Choroid plexus epithelial cell (primary cell): ENCODE measurements at regions not wholly inside any gene's neighbourhood (a gene's known extent, or its start where the extent isn't known, plus 50 kb on each side); places are given as distances from the start of the nearest gene placed in this dataset.

Experiments
- DNase-seq: peaks from one replicate; pipeline ENCODE4 v3.0.0-alpha.2; 2010; ENCODE audit warnings: low read depth
- H3K4me3 ChIP-seq: 2 replicates; pipeline ENCODE4 v1.5.1; 2011; ENCODE audit warnings: low read depth, mild to moderate bottlenecking, control low read depth, low read length, moderate library complexity
- TF ChIP-seq, protein P1 (sequence below): conservative IDR thresholded peaks from 2 replicates; pipeline ENCODE4 v1.5.1; 2011; ENCODE audit warnings: low read depth, mild to moderate bottlenecking, control low read depth, inconsistent platforms, low read length, moderate library complexity

DNA sequence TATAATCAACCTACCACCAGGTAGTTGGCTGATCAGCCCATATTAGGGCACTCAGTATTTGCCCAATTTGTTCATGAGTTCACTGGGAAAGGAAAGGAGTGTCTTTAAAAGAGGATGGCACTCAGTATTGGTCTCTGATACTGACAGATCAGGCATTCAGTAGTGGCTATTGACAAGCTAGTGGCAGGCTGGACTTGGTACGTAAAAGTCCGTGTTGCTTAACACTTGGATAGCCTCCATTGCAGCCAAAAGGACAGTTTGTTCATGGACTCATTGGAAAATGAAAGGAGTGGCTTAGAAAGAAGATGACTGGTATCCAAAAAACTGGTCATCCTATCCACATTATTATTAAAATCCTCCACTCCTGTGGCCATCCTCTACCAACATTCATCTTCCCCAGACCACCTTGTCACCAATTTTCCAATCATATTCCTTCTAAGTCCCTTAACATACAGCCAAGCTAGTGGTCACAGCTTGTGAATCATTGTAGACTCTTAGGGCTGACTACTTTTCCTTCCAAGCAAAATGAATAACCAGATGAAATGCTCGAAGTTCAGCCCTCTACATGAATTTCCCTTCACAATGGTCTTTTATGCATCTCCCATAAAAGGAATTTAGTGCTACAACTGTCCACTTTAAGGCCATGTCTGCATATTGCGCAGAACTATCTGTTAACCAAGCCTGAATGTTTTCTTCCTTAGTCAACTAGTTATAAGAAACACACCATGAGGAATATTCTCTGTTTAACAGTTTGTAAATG lies 78.6 kb upstream of the MAGI2 start:
- DNase-seq: no peak
- H3K4me3 ChIP-seq: no peak overlapping the region
- TF ChIP-seq, protein P1, sequence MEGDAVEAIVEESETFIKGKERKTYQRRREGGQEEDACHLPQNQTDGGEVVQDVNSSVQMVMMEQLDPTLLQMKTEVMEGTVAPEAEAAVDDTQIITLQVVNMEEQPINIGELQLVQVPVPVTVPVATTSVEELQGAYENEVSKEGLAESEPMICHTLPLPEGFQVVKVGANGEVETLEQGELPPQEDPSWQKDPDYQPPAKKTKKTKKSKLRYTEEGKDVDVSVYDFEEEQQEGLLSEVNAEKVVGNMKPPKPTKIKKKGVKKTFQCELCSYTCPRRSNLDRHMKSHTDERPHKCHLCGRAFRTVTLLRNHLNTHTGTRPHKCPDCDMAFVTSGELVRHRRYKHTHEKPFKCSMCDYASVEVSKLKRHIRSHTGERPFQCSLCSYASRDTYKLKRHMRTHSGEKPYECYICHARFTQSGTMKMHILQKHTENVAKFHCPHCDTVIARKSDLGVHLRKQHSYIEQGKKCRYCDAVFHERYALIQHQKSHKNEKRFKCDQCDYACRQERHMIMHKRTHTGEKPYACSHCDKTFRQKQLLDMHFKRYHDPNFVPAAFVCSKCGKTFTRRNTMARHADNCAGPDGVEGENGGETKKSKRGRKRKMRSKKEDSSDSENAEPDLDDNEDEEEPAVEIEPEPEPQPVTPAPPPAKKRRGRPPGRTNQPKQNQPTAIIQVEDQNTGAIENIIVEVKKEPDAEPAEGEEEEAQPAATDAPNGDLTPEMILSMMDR: no peak

DNA sequence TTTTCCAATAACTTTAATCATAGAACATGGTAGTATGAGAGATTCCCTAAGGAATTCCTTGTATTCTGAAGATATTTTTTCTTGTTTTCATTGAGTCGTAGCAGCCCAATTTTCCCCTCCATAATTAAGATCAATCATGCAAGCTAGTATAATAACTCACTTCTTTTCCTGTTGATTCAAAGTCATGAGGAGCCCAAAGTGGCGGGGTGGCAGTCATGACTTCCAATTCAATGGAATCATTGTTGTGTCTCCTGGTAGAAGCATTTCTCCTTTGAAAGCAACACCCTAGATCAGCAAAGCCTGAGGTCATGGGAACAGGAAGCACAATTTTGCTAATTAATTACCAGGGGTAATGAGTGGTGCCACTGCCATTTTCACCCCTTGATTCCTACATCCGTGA lies 77.6 kb upstream of the MAGI2 start:
- H3K4me3 ChIP-seq: no peak overlapping the region
- TF ChIP-seq, protein P1: no peak
- no peak for DNase-seq

DNA sequence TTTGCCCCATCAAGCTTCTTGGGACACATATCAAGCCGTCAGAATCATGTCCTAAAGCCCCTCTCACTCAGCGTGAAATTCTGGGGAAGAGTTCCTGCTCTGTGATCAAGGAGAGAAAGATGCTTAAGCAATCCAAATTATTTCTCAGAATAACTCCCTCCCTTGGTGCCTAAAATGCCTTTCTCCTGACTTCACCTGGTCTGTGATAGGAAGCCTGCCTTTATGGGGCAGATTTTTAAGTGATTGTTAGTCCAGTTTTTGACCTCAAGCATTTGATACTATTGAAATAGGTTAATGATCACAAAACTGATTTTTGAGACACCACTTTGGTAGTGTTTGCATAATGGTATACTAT lies 76.4 kb upstream of the MAGI2 start:
- DNase-seq: peak; percentile 47
- H3K4me3 ChIP-seq: no peak overlapping the region
- TF ChIP-seq, protein P1: no peak

DNA sequence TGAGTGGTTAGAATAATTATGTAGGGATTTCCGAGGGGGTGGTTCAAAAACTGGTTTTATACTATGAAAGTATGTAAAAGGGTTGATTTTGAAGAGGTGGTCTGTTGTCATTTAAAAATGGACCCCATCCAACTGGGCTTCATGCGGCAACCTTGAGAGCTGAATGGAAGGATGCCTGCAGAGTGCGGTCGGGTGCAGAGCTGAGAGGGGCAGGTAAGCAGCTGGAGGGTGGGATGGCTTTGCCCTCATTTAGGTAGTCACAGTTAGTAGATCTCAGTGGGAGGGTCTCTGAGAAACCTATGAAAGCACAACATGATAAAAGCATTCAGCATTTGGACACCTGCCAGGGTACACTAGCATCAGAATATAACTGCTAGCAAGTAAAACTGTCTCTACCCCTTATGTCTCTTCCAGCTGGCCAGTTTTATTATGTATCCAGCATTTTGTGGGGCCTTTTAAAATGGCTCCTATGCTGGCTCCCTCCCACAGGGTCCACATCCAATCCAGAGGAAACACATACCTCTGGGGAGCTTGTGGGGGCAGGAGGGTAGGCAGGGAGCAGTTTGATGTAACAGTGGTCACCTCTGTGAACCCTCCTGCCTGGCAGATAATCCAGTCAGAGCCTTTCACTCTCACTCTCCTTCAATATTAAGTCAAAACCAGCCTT lies 75.9 kb upstream of the MAGI2 start:
- TF ChIP-seq, protein P1: no peak
- H3K4me3 ChIP-seq: no peak overlapping the region
- DNase-seq: peak; percentile 61

DNA sequence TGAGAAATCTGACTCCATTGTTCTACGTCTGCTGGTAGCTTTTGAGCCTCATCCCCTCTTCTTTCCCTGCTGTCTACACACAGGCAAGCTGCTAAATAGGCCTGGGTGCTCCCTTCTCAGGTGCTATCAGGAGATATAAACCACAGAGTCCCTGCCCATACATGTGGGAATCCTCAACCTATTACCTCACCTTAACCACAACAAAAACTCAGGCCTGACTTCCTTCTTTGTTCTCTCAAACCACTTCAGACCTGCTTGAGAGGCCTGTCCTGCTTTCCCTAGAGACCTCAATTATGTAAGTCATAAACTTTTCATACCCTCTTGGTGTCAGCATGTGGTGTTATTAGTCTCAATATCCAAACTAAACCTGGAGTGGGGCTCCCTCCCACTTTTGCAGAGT lies 75.0 kb upstream of the MAGI2 start:
- H3K4me3 ChIP-seq: no peak overlapping the region
- TF ChIP-seq, protein P1: no peak
- DNase-seq: no peak

DNA sequence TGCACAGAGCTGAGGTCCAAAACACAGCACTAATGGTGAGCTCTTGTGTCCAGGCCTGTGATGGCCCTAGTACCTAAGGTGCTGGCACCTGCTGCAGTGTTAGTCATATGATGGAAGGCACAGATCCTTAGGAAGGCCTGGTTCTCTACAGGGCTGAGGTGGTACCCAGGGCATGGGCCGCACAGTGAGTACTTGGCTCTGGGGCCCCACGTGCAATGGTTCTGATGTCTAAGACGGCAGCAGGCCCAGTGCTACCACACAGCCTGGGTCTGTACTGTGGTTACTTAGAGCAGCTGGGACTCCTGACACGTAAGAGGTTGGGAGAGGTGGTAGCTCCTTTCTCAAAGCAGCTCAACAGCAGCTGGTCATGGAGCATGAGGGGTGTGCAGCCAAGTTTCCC lies 70.6 kb upstream of the MAGI2 start:
- DNase-seq: no peak
- TF ChIP-seq, protein P1: no peak
- no peak overlapping the region for H3K4me3 ChIP-seq

DNA sequence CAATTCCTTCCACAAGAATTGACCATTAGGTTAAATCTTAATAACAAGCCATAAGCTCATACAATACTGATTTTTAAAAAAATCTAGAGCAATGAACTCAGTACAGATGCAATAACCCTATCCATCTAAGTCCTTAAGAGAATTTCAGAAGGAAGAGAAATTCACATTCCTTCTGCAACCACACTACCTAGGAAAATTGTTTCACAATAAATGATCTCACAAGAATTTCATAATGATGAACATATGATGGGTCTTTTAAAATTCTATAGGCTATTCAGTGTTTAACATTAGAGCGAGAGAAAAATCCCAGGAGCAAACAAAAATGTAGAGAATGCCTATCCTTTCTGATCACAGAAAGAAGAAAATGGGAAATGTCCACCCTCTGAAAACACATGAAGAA lies 70.0 kb upstream of the MAGI2 start:
- TF ChIP-seq, protein P1: no peak
- no peak overlapping the region for H3K4me3 ChIP-seq
- peak; percentile 82 for DNase-seq
